ENCODE measurements at regions not wholly inside any gene's neighbourhood (a gene's known extent, or its start where the extent isn't known, plus 50 kb on each side); places are given as distances from the start of the nearest gene placed in this dataset.

- no peak overlapping the region for H3K4me3 ChIP-seq (ENCODE audit: low read depth, low read length)
- no peak overlapping the region for H4K91ac ChIP-seq (ENCODE audit: low read depth, low read length)
- H2BK12ac ChIP-seq (ENCODE audit: low read length) = no peak overlapping the region
- no peak overlapping the region for H3K23ac ChIP-seq (ENCODE audit: low read length)
- no peak overlapping the region for H3K14ac ChIP-seq (ENCODE audit: low read length)
- H3K79me2 ChIP-seq (ENCODE audit: control insufficient read depth, insufficient read depth, low read length, poor library complexity) = no peaks in the 10 kb centered on the region
- WGBS (ENCODE audit: extremely low coverage, insufficient coverage, insufficient read length) = no CpG with 5 or more reads among the region's 4 CpGs
- H2AK5ac ChIP-seq (ENCODE audit: low read length) = no peak overlapping the region
- H2AFZ ChIP-seq (ENCODE audit: insufficient read depth, low read length, poor library complexity) = no peak overlapping the region
- no peaks in the 10 kb centered on the region for H3K79me1 ChIP-seq (ENCODE audit: low read length)
- DNase-seq = no peak
- H3K36me3 ChIP-seq (ENCODE audit: control insufficient read depth in 1 of 2, insufficient read depth in 2 of 2, low read length in 2 of 2) = no peaks in the 10 kb centered on the region
- no peak overlapping the region for H4K12ac ChIP-seq (ENCODE audit: low read depth, low read length)
- no peaks in the 10 kb centered on the region for H3K4me1 ChIP-seq (ENCODE audit: control insufficient read depth in 1 of 2, insufficient read depth in 2 of 2, low read length in 2 of 2)
- H4K8ac ChIP-seq (ENCODE audit: low read depth, low read length) = no peak overlapping the region
- H3K27me3 ChIP-seq (ENCODE audit: insufficient read depth, low read length) = no peaks in the 10 kb centered on the region
- H2BK120ac ChIP-seq (ENCODE audit: insufficient read depth, low read length, poor library complexity) = no peak overlapping the region
- H3K27ac ChIP-seq (ENCODE audit: low read depth, low read length) = no peak overlapping the region
- no peak overlapping the region for H3K4ac ChIP-seq (ENCODE audit: low read depth, low read length)
- no peak overlapping the region for H3K4me2 ChIP-seq (ENCODE audit: low read length)
- no peak overlapping the region for H2BK5ac ChIP-seq (ENCODE audit: low read depth, low read length, poor library complexity)
- no peak overlapping the region for H3K18ac ChIP-seq (ENCODE audit: low read length)
- H3K9ac ChIP-seq (ENCODE audit: low read length) = no peak overlapping the region
- no peaks in the 10 kb centered on the region for H3K9me3 ChIP-seq (ENCODE audit: insufficient read depth, low read depth, low read length)
Measured at GRCh38 chr5:129345213-129345924, 114.7 kb upstream of the ADAMTS19 start.

GRCh38 chr5:129356846-129357245 lies 103.3 kb upstream of the ADAMTS19 start:
- H3K9ac ChIP-seq (ENCODE audit: low read length) = no peak overlapping the region
- H2AK5ac ChIP-seq (ENCODE audit: low read length) = no peak overlapping the region
- H3K18ac ChIP-seq (ENCODE audit: low read length) = no peak overlapping the region
- DNase-seq = peak; percentile 78 to 91
- no peak overlapping the region for H4K12ac ChIP-seq (ENCODE audit: low read depth, low read length)
- no peak overlapping the region for H2BK12ac ChIP-seq (ENCODE audit: low read length)
- no peak overlapping the region for H3K14ac ChIP-seq (ENCODE audit: low read length)
- H3K4me1 ChIP-seq (ENCODE audit: control insufficient read depth in 1 of 2, insufficient read depth in 2 of 2, low read length in 2 of 2) = no peaks in the 10 kb centered on the region
- no peak overlapping the region for H3K27ac ChIP-seq (ENCODE audit: low read depth, low read length)
- no peak overlapping the region for H4K91ac ChIP-seq (ENCODE audit: low read depth, low read length)
- no peaks in the 10 kb centered on the region for H3K36me3 ChIP-seq (ENCODE audit: control insufficient read depth in 1 of 2, insufficient read depth in 2 of 2, low read length in 2 of 2)
- no peaks in the 10 kb centered on the region for H3K79me1 ChIP-seq (ENCODE audit: low read length)
- H3K27me3 ChIP-seq (ENCODE audit: insufficient read depth, low read length) = no peaks in the 10 kb centered on the region
- no peak overlapping the region for H3K4me3 ChIP-seq (ENCODE audit: low read depth, low read length)
- H3K4me2 ChIP-seq (ENCODE audit: low read length) = no peak overlapping the region
- no peak overlapping the region for H2AFZ ChIP-seq (ENCODE audit: insufficient read depth, low read length, poor library complexity)
- no peak overlapping the region for H2BK120ac ChIP-seq (ENCODE audit: insufficient read depth, low read length, poor library complexity)
- H2BK5ac ChIP-seq (ENCODE audit: low read depth, low read length, poor library complexity) = no peak overlapping the region
- H3K23ac ChIP-seq (ENCODE audit: low read length) = no peak overlapping the region
- H3K4ac ChIP-seq (ENCODE audit: low read depth, low read length) = no peak overlapping the region
- no peak overlapping the region for H4K8ac ChIP-seq (ENCODE audit: low read depth, low read length)
- WGBS (ENCODE audit: extremely low coverage, insufficient coverage, insufficient read length) = no CpG with 5 or more reads among the region's 2 CpGs
- no peaks in the 10 kb centered on the region for H3K79me2 ChIP-seq (ENCODE audit: control insufficient read depth, insufficient read depth, low read length, poor library complexity)
- no peaks in the 10 kb centered on the region for H3K9me3 ChIP-seq (ENCODE audit: insufficient read depth, low read depth, low read length)

- no peak overlapping the region for H3K4me2 ChIP-seq (ENCODE audit: low read length)
- H2AFZ ChIP-seq (ENCODE audit: insufficient read depth, low read length, poor library complexity) = no peak overlapping the region
- H3K36me3 ChIP-seq (ENCODE audit: control insufficient read depth in 1 of 2, insufficient read depth in 2 of 2, low read length in 2 of 2) = no peaks in the 10 kb centered on the region
- no peaks in the 10 kb centered on the region for H3K9me3 ChIP-seq (ENCODE audit: insufficient read depth, low read depth, low read length)
- no peaks in the 10 kb centered on the region for H3K79me2 ChIP-seq (ENCODE audit: control insufficient read depth, insufficient read depth, low read length, poor library complexity)
- no peaks in the 10 kb centered on the region for H3K27me3 ChIP-seq (ENCODE audit: insufficient read depth, low read length)
- H2BK5ac ChIP-seq (ENCODE audit: low read depth, low read length, poor library complexity) = no peak overlapping the region
- H4K91ac ChIP-seq (ENCODE audit: low read depth, low read length) = no peak overlapping the region
- no peak overlapping the region for H3K14ac ChIP-seq (ENCODE audit: low read length)
- no peaks in the 10 kb centered on the region for H3K4me1 ChIP-seq (ENCODE audit: control insufficient read depth in 1 of 2, insufficient read depth in 2 of 2, low read length in 2 of 2)
- DNase-seq = no peak
- H2BK120ac ChIP-seq (ENCODE audit: insufficient read depth, low read length, poor library complexity) = no peak overlapping the region
- no peak overlapping the region for H3K9ac ChIP-seq (ENCODE audit: low read length)
- WGBS (ENCODE audit: extremely low coverage, insufficient coverage, insufficient read length) = no CpG with 5 or more reads among the region's 3 CpGs
- no peak overlapping the region for H3K27ac ChIP-seq (ENCODE audit: low read depth, low read length)
- no peak overlapping the region for H3K23ac ChIP-seq (ENCODE audit: low read length)
- H2BK12ac ChIP-seq (ENCODE audit: low read length) = no peak overlapping the region
- no peak overlapping the region for H3K18ac ChIP-seq (ENCODE audit: low read length)
- H3K4ac ChIP-seq (ENCODE audit: low read depth, low read length) = no peak overlapping the region
- no peak overlapping the region for H3K4me3 ChIP-seq (ENCODE audit: low read depth, low read length)
- no peak overlapping the region for H4K8ac ChIP-seq (ENCODE audit: low read depth, low read length)
- no peaks in the 10 kb centered on the region for H3K79me1 ChIP-seq (ENCODE audit: low read length)
- no peak overlapping the region for H4K12ac ChIP-seq (ENCODE audit: low read depth, low read length)
- no peak overlapping the region for H2AK5ac ChIP-seq (ENCODE audit: low read length)
Measured at GRCh38 chr5:129358069-129358468, 102.0 kb upstream of the ADAMTS19 start.

- Histone ChIP-seq H3K4ac (ENCODE audit: low read depth, low read length) (no peak overlapping the region), H3K9ac (ENCODE audit: low read length) (no peak overlapping the region)
- WGBS (ENCODE audit: extremely low coverage, insufficient coverage, insufficient read length) = no CpG with 5 or more reads among the region's 2 CpGs
Measured at GRCh38 chr5:129359450-129359849, 100.6 kb upstream of the ADAMTS19 start.

More at GRCh38 chr5:129359450-129359849, 100.6 kb upstream of the ADAMTS19 start:
- Histone ChIP-seq H3K79me2 (ENCODE audit: control insufficient read depth, insufficient read depth, low read length, poor library complexity) (no peaks in the 10 kb centered on the region), H3K18ac (ENCODE audit: low read length) (no peak overlapping the region), H3K4me3 (ENCODE audit: low read depth, low read length) (no peak overlapping the region), H2BK12ac (ENCODE audit: low read length) (no peak overlapping the region), H3K79me1 (ENCODE audit: low read length) (no peaks in the 10 kb centered on the region), H4K91ac (ENCODE audit: low read depth, low read length) (no peak overlapping the region), H3K27me3 (ENCODE audit: insufficient read depth, low read length) (no peaks in the 10 kb centered on the region), H2BK120ac (ENCODE audit: insufficient read depth, low read length, poor library complexity) (no peak overlapping the region), H4K12ac (ENCODE audit: low read depth, low read length) (no peak overlapping the region), H3K4me2 (ENCODE audit: low read length) (no peak overlapping the region), H3K14ac (ENCODE audit: low read length) (no peak overlapping the region), H3K4me1 (ENCODE audit: control insufficient read depth in 1 of 2, insufficient read depth in 2 of 2, low read length in 2 of 2) (no peaks in the 10 kb centered on the region), H3K23ac (ENCODE audit: low read length) (no peak overlapping the region), H4K8ac (ENCODE audit: low read depth, low read length) (no peak overlapping the region), H2AK5ac (ENCODE audit: low read length) (no peak overlapping the region), H2BK5ac (ENCODE audit: low read depth, low read length, poor library complexity) (no peak overlapping the region), H2AFZ (ENCODE audit: insufficient read depth, low read length, poor library complexity) (no peak overlapping the region), H3K9me3 (ENCODE audit: insufficient read depth, low read depth, low read length) (no peaks in the 10 kb centered on the region), H3K27ac (ENCODE audit: low read depth, low read length) (no peak overlapping the region), H3K36me3 (ENCODE audit: control insufficient read depth in 1 of 2, insufficient read depth in 2 of 2, low read length in 2 of 2) (no peaks in the 10 kb centered on the region)
- no peak for DNase-seq
